Mucosa of rectum (tissue), 2 donors: ENCODE measurements at regions not wholly inside any gene's neighbourhood (a gene's known extent, or its start where the extent isn't known, plus 50 kb on each side); places are given as distances from the start of the nearest gene placed in this dataset.

ENCODE experiments used
- H3K27ac ChIP-seq, 2 donors: one replicate each; pipeline ENCODE4 v1.7.0; 2013; ENCODE audit warnings: inconsistent platforms in 2 of 2, low read depth in 2 of 2, low read length in 2 of 2
- H3K27me3 ChIP-seq, 2 donors: one replicate each; pipeline ENCODE4 v1.7.0; 2013; ENCODE audit warnings: low read length in 2 of 2; ENCODE audit not compliant: control insufficient read depth in 2 of 2, insufficient read depth in 2 of 2
- H3K36me3 ChIP-seq, 2 donors: one replicate each; pipeline ENCODE4 v1.7.0; 2013; ENCODE audit warnings: low read length in 2 of 2; ENCODE audit not compliant: control insufficient read depth in 2 of 2, insufficient read depth in 2 of 2
- H3K4me1 ChIP-seq, 2 donors: one replicate each; pipeline ENCODE4 v1.7.0; 2013; ENCODE audit warnings: low read length in 2 of 2, mild to moderate bottlenecking in 1 of 2; ENCODE audit not compliant: control insufficient read depth in 2 of 2, insufficient read depth in 2 of 2
- H3K4me3 ChIP-seq, 2 donors: one replicate each; pipeline ENCODE4 v1.7.0; 2013; ENCODE audit warnings: low read length in 2 of 2
- H3K9ac ChIP-seq, 2 donors: one replicate each; pipeline ENCODE4 v1.7.0; 2013; ENCODE audit warnings: low read length in 2 of 2, low read depth in 1 of 2, mild to moderate bottlenecking in 1 of 2
- H3K9me3 ChIP-seq, 2 donors: one replicate each; pipeline ENCODE4 v1.7.0; 2013; ENCODE audit warnings: low read length in 2 of 2; ENCODE audit not compliant: control insufficient read depth in 2 of 2
- donor health status: healthy.
- donor health status: Normal muscosa, but diverticular disease.

DNA sequence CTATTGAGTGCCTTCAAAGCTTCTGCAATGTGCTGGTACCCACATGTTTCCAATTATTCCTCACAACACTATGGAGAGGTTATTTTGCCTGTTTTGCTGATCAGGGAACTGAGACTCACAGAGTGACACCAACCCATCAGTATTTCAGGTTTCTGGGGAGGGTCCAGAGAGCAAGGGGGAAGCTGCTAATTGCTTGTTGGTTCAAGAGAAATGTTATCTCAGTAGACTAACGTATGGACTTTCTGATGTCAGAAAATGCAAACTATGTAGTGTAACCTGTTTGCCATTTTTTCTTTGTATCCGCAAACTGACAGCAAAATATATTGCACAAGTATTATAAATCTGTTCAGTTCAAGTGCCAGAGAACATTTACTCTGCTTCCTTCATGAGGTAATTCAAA is 108.3 kb upstream of the MSX2 start:
- Histone ChIP-seq H3K27me3 (no peaks in the 10 kb centered on the region), H3K36me3 (no peaks in the 10 kb centered on the region), H3K9ac (no peak overlapping the region), H3K27ac (no peak overlapping the region), H3K4me3 (no peak overlapping the region), H3K9me3 (no peaks in the 10 kb centered on the region), H3K4me1 (no peaks in the 10 kb centered on the region)

DNA sequence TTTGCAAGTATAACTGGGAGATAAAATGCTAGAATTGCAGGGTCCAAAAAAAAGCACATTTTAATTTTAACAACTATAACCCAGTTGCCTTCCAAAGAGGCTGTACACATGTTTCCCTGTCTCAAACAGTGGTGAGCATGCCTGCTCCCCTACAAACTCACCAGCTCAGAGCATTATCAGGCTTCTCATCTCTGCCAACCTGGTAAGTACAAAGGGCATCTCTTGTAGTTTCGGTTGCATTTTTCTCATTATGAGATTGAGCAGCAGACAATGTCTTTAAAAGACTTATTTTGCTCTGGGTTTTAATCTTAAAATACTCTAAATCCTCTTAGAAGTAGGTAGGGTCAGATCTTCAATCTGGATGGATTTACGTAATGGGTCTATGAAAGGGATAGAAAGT is 107.1 kb upstream of the MSX2 start:
- Histone ChIP-seq H3K9me3 (no peaks in the 10 kb centered on the region), H3K4me3 (no peak overlapping the region), H3K27ac (no peak overlapping the region), H3K4me1 (no peaks in the 10 kb centered on the region), H3K27me3 (no peaks in the 10 kb centered on the region), H3K36me3 (no peaks in the 10 kb centered on the region), H3K9ac (no peak overlapping the region)

DNA sequence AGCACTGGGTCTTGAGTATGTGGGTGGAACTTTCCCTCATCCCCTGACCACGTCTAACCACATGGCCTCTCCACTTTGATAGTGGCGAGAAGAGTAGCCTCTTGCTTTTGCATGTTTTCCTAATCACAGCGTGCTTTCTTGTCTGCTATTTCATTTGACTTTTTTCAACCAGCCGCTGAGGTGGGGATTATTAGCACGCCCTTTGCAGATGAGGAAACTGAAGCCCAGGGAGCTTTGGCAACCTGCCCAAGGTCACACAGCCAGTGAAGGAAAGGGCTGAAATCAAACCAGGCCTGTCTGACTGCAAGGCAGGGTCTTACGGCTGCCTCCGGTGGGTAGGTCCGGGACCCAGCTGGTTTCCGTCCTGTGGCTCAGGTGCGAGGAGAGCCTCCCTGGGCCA is 106.5 kb upstream of the MSX2 start:
- Histone ChIP-seq H3K27ac (no peak overlapping the region), H3K9ac (no peak overlapping the region), H3K9me3 (no peaks in the 10 kb centered on the region), H3K4me3 (no peak overlapping the region), H3K4me1 (no peaks in the 10 kb centered on the region), H3K27me3 (no peaks in the 10 kb centered on the region), H3K36me3 (no peaks in the 10 kb centered on the region)

DNA sequence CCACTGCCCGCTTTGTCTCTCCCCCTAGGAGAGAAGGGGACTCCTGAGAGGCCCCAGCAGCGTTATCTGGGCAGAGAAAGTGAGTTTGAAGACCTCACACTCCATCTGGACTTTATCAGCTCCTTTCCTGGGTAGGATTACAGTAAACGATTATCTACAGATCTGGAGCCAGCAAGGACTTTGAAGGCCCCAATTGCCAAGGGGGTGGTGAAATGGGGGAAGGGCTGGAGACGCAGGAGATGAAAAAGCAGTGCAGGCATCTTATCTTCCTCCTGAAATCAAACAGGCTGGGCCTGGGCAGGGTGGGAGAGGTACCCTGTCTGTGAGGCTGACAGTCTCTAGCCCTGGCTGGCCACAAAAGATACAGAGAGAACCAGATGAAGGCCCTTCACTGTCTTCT is 105.8 kb upstream of the MSX2 start:
- H3K27me3 ChIP-seq = no peaks in the 10 kb centered on the region

DNA sequence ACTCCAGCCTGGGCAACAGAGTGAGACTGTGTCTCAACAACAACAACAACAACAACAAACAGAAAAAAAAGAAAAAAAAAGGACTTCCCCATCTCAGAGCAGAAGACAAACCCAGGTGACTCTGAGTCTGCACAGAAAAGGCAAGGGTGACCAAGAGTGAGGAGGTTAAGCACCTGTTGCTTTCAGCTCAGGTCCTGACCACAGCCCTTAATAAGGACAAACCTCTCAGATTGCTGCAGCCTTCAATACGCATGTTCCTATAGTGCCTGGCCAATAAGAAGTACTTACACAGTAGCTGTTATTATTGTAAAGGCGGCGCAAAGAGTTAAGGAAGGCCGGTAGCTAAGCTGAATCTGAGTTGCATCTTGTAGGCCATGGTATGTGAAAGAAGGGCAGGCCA is 102.3 kb upstream of the MSX2 start:
- H3K9me3 ChIP-seq = no peaks in the 10 kb centered on the region
- H3K27me3 ChIP-seq = no peaks in the 10 kb centered on the region
- H3K4me3 ChIP-seq = no peak overlapping the region
- H3K27ac ChIP-seq = no peak overlapping the region
- H3K36me3 ChIP-seq = no peaks in the 10 kb centered on the region
- H3K9ac ChIP-seq = no peak overlapping the region
- no peaks in the 10 kb centered on the region for H3K4me1 ChIP-seq

More for the DNA sequence above, 105.8 kb upstream of the MSX2 start:
- Histone ChIP-seq H3K4me3 (no peak overlapping the region), H3K9ac (no peak overlapping the region), H3K27ac (no peak overlapping the region), H3K9me3 (no peaks in the 10 kb centered on the region), H3K36me3 (no peaks in the 10 kb centered on the region), H3K4me1 (no peaks in the 10 kb centered on the region)

DNA sequence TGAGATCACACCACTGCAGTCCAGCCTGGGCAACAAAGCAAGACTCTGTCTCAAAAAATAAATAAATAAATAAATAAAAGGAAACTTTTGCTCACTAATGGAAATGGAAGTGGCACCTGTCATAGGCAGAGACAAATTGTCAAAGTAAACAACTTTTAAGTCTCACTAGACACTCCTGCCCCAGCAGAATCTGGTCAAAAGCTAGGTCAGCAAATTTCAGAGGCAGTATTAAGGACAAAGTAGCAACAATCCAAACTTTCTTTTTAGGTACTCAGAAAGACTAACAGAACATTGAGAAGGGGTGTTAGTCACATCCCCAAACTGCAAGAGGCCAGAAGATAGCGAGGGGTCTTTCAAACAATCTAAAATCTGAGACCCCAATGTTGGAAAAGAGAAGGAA is 101.4 kb upstream of the MSX2 start:
- H3K9ac ChIP-seq = no peak overlapping the region
- no peaks in the 10 kb centered on the region for H3K9me3 ChIP-seq
- H3K4me1 ChIP-seq = no peaks in the 10 kb centered on the region
- no peak overlapping the region for H3K4me3 ChIP-seq
- no peak overlapping the region for H3K27ac ChIP-seq
- no peaks in the 10 kb centered on the region for H3K36me3 ChIP-seq
- no peaks in the 10 kb centered on the region for H3K27me3 ChIP-seq

DNA sequence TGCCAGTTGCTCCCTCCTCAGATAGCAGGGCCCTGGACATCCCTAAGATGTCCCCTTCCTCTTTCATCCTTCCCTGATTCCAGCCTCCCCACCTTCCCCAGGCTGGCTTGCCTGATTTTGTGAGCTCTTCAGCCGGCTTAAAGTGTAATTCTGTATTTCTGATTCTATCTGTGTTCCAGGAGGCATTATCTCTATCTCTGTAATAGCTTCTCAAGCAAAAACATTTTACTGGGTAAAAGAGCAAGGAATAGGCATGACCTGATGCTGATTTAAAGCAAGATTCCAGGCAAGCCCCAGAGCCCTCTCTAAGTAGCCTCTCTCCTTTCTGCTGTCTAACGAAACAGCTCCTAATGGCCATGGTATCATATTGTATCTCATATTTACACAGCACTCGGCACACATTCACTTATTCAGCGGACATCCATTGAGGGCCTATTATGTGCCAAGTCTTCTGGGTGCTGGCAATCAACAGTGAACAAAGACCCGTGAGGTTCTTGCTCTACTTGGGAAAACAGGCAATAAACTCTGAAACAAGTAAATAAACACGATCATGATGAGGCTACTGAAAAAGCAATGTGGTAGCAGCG is 100.9 kb upstream of the MSX2 start:
- Histone ChIP-seq H3K9me3 (no peaks in the 10 kb centered on the region), H3K27ac (no peak overlapping the region), H3K36me3 (no peaks in the 10 kb centered on the region), H3K27me3 (no peaks in the 10 kb centered on the region), H3K9ac (no peak overlapping the region), H3K4me3 (no peak overlapping the region), H3K4me1 (no peaks in the 10 kb centered on the region)

DNA sequence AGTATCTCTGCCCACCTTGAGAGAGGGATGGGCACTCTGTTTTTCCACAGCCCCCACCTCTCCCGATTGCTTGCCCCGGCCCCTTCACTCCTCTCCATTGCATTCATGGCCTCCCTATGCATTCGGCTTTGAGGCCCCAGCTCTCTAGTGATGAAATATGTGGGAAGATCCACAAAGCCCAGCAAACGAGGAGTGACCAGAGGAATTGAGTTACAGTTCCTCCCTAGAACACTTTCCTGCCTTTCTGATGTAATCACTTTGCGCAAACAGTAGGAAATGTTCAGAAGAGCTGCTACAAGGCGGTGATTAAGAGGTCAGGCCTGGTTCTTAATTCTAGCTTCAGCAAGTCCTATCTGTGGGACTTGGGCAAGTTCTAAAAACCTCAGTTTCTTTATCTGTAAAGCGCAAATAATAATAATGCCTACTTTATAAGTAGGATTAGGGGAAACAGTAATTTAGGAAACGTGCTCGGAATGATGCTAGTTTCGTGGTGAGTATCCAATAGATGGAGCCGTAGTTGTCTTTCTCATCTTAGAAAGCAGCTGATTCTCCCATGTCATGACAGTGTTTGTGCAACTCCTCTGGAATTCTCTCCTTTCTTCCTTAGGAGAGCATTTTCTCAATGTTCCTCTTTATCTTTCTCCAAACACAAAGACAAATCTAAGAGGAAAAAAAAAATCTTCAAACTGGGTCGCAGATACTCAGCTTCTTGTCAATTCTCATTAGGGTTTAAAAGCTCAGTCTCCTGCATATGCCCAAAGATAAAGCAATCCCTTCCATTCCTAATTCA is 99.5 kb upstream of the MSX2 start:
- no peaks in the 10 kb centered on the region for H3K36me3 ChIP-seq
- H3K9ac ChIP-seq = no peak overlapping the region
- no peak overlapping the region for H3K27ac ChIP-seq
- H3K4me1 ChIP-seq = no peaks in the 10 kb centered on the region
- H3K4me3 ChIP-seq = no peak overlapping the region
- H3K9me3 ChIP-seq = no peaks in the 10 kb centered on the region
- no peaks in the 10 kb centered on the region for H3K27me3 ChIP-seq

DNA sequence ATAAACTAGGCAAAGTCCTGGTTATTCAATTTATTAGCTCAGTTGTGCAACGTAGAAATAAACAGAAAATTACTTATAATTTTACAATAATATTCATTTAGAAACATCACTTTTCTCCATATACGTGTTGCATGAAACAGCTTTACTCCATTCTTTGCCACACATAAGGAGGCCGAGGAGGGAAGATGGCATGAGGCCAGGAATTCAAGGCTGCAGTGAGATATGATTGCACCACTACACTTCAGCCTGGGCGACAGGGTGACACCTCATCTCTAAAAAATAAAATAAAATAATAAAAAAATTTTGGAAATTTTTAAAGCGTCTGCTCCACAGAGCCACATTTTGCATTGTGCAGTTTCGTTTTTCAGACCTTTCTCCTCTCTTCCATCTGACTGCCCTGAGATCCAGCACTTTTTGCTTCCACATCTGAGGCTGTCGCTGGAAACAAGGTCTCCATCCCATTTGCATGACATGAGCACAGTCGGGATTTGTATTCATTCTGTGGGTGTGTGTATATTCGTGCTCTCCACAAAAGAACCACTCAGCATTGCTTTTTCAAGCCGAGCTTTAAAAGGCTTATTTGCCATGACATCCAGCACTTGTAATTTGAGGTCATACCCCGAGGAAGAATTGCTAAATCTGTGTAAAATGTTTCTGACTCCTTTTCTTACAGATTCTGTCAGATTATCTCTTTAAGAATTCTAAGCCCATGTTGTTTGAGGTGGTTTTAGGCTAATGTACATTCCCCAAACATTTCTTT is 98.6 kb upstream of the MSX2 start:
- Histone ChIP-seq H3K27me3 (no peaks in the 10 kb centered on the region), H3K9me3 (no peaks in the 10 kb centered on the region), H3K4me3 (no peak overlapping the region), H3K36me3 (no peaks in the 10 kb centered on the region), H3K9ac (no peak overlapping the region), H3K4me1 (no peaks in the 10 kb centered on the region), H3K27ac (no peak overlapping the region)

DNA sequence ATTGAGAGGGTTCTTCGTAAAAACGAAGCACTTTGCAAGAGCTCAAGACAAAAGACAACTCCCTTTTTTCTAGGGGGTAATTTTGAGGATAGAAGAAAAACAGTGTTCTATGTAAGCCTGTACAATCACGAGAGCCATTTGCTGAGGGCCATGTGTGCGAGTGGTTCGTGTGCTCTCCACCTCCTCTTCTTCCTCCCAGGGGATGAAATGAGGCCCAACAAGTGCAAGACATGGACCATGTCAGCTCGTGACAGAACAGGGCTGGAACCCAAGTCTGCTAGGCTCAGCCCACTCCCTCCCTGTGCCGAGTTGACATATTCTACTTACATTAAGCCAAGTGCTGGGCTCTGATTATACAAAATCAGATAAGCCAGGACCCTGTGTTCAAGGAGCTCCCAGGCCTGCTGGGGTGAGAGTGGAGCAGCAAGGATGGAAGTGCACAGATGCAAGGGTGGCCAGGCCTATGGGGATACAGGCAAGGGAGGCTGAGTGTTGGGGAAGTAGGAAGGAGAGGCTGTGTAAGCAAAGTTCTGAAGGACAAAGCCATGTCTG is 97.9 kb upstream of the MSX2 start:
- no peaks in the 10 kb centered on the region for H3K36me3 ChIP-seq
- no peak overlapping the region for H3K27ac ChIP-seq
- no peaks in the 10 kb centered on the region for H3K9me3 ChIP-seq
- H3K9ac ChIP-seq = no peak overlapping the region
- no peaks in the 10 kb centered on the region for H3K27me3 ChIP-seq
- H3K4me3 ChIP-seq = no peak overlapping the region
- H3K4me1 ChIP-seq = no peaks in the 10 kb centered on the region
